ENCODE measurements at regions not wholly inside any gene's neighbourhood (a gene's known extent, or its start where the extent isn't known, plus 50 kb on each side); places are given as distances from the start of the nearest gene placed in this dataset.

- H3K27me3 ChIP-seq (replicated peaks; ENCODE audit: insufficient read depth) = no peaks in the 10 kb centered on the region
- no peak overlapping the region for H3K9ac ChIP-seq
- DNase-seq = peak; percentile 31
- TF ChIP-seq EZH2 (IDR thresholded peaks at IDR 0.05; ENCODE audit: insufficient read depth, poor library complexity, severe bottlenecking) (no peak), EZH2phosphoT487 (IDR thresholded peaks at IDR 0.05; ENCODE audit: insufficient read depth, low read depth) (no peak)
- 65 to 77% methylated on average over 4 of the region's 4 CpGs for WGBS, 2 experiments (ENCODE audit: low coverage in 1 of 2, low lambda C conversion rate in 2 of 2, missing lambda C conversion rate in 2 of 2)
- H2AFZ ChIP-seq = no peak overlapping the region
- H3K9me2 ChIP-seq (ENCODE audit: insufficient read depth) = no peaks in the 10 kb centered on the region; the same call in 1 of the 2 replicates
- H3K79me2 ChIP-seq (ENCODE audit: insufficient read depth) = no peaks in the 10 kb centered on the region
- H3K4me2 ChIP-seq (ENCODE audit: unreplicated experiment) = no peak overlapping the region
- H4K20me1 ChIP-seq (ENCODE audit: insufficient read depth) = no peaks in the 10 kb centered on the region
- H3K4me3 ChIP-seq = no peak overlapping the region
- no peaks in the 10 kb centered on the region for H3K9me3 ChIP-seq (ENCODE audit: low read depth)
- H3F3A ChIP-seq (ENCODE audit: insufficient read depth) = no peaks in the 10 kb centered on the region
- in situ Hi-C loops (cut with MboI) = no loop called here
- no peaks in the 10 kb centered on the region for H3K36me3 ChIP-seq (ENCODE audit: low read depth)
- no peak overlapping the region for H3K27ac ChIP-seq
- no peaks in the 10 kb centered on the region for H3K4me1 ChIP-seq (ENCODE audit: insufficient read depth)
Observed at GRCh38 chr11:121716060-121716459, 263.3 kb upstream of the SORL1-AS1 start.

GRCh38 chr11:121715405-121715804, 262.6 kb upstream of the SORL1-AS1 start:
- 42 to 49% methylated on average over 4 of the region's 4 CpGs for WGBS, 2 experiments (ENCODE audit: low coverage in 1 of 2, low lambda C conversion rate in 2 of 2, missing lambda C conversion rate in 2 of 2)
- H3K4me1 ChIP-seq (ENCODE audit: insufficient read depth) = no peaks in the 10 kb centered on the region
- DNase-seq = no peak
- H3K4me2 ChIP-seq (ENCODE audit: unreplicated experiment) = no peak overlapping the region
- H3K9me3 ChIP-seq (ENCODE audit: low read depth) = no peaks in the 10 kb centered on the region
- H3K27ac ChIP-seq = no peak overlapping the region
- H3K9ac ChIP-seq = no peak overlapping the region
- no peak overlapping the region for H3K4me3 ChIP-seq
- no peak overlapping the region for H2AFZ ChIP-seq
- no peaks in the 10 kb centered on the region for H4K20me1 ChIP-seq (ENCODE audit: insufficient read depth)
- no peaks in the 10 kb centered on the region for H3F3A ChIP-seq (ENCODE audit: insufficient read depth)
- H3K36me3 ChIP-seq (ENCODE audit: low read depth) = no peaks in the 10 kb centered on the region
- H3K9me2 ChIP-seq (ENCODE audit: insufficient read depth) = no peaks in the 10 kb centered on the region; the same call in 1 of the 2 replicates
- no peak for TF ChIP-seq EZH2 (IDR thresholded peaks at IDR 0.05; ENCODE audit: insufficient read depth, poor library complexity, severe bottlenecking)
- TF ChIP-seq EZH2phosphoT487 (IDR thresholded peaks at IDR 0.05; ENCODE audit: insufficient read depth, low read depth) = no peak
- in situ Hi-C loops (cut with MboI) = no loop called here
- no peaks in the 10 kb centered on the region for H3K27me3 ChIP-seq (replicated peaks; ENCODE audit: insufficient read depth)
- H3K79me2 ChIP-seq (ENCODE audit: insufficient read depth) = no peaks in the 10 kb centered on the region

GRCh38 chr11:121714351-121714750, 261.6 kb upstream of the SORL1-AS1 start:
- in situ Hi-C loops (cut with MboI) = no loop called here
- Histone ChIP-seq H3K36me3 (ENCODE audit: low read depth) (no peaks in the 10 kb centered on the region), H3K9me3 (ENCODE audit: low read depth) (no peaks in the 10 kb centered on the region), H3K4me2 (ENCODE audit: unreplicated experiment) (no peak overlapping the region), H3K4me3 (no peak overlapping the region), H2AFZ (no peak overlapping the region), H3K27ac (no peak overlapping the region), H3F3A (ENCODE audit: insufficient read depth) (no peaks in the 10 kb centered on the region), H3K79me2 (ENCODE audit: insufficient read depth) (no peaks in the 10 kb centered on the region), H3K9ac (no peak overlapping the region), H3K4me1 (ENCODE audit: insufficient read depth) (no peaks in the 10 kb centered on the region), H3K27me3 (replicated peaks; ENCODE audit: insufficient read depth) (no peaks in the 10 kb centered on the region), H3K9me2 (ENCODE audit: insufficient read depth) (no peaks in the 10 kb centered on the region; the same call in 1 of the 2 replicates), H4K20me1 (ENCODE audit: insufficient read depth) (no peaks in the 10 kb centered on the region)
- TF ChIP-seq EZH2phosphoT487 (IDR thresholded peaks at IDR 0.05; ENCODE audit: insufficient read depth, low read depth) (no peak), EZH2 (IDR thresholded peaks at IDR 0.05; ENCODE audit: insufficient read depth, poor library complexity, severe bottlenecking) (no peak)
- WGBS, 2 experiments (ENCODE audit: low coverage in 1 of 2, low lambda C conversion rate in 2 of 2, missing lambda C conversion rate in 2 of 2) = 72 to 74% methylated on average over 3 of the region's 3 CpGs
- DNase-seq = peak; percentile 30

GRCh38 chr11:121711939-121712338, 259.2 kb upstream of the SORL1-AS1 start:
- Histone ChIP-seq H3K27ac (no peak overlapping the region), H2AFZ (no peak overlapping the region), H3K4me2 (ENCODE audit: unreplicated experiment) (no peak overlapping the region), H3K4me3 (no peak overlapping the region), H3K9me3 (ENCODE audit: low read depth) (no peaks in the 10 kb centered on the region), H4K20me1 (ENCODE audit: insufficient read depth) (no peaks in the 10 kb centered on the region), H3K9me2 (ENCODE audit: insufficient read depth) (no peaks in the 10 kb centered on the region; the same call in 1 of the 2 replicates), H3K79me2 (ENCODE audit: insufficient read depth) (no peaks in the 10 kb centered on the region), H3K9ac (no peak overlapping the region), H3K36me3 (ENCODE audit: low read depth) (no peaks in the 10 kb centered on the region), H3K27me3 (replicated peaks; ENCODE audit: insufficient read depth) (no peaks in the 10 kb centered on the region), H3F3A (ENCODE audit: insufficient read depth) (no peaks in the 10 kb centered on the region), H3K4me1 (ENCODE audit: insufficient read depth) (no peaks in the 10 kb centered on the region)
- TF ChIP-seq EZH2phosphoT487 (IDR thresholded peaks at IDR 0.05; ENCODE audit: insufficient read depth, low read depth) (no peak), EZH2 (IDR thresholded peaks at IDR 0.05; ENCODE audit: insufficient read depth, poor library complexity, severe bottlenecking) (no peak)
- DNase-seq = peak; percentile 25
- WGBS, 2 experiments (ENCODE audit: low coverage in 1 of 2, low lambda C conversion rate in 2 of 2, missing lambda C conversion rate in 2 of 2) = 51 to 52% methylated on average over 1 of the region's 1 CpG
- in situ Hi-C loops (cut with MboI) = no loop called here

GRCh38 chr11:121711236-121711635, 258.5 kb upstream of the SORL1-AS1 start:
- no peak overlapping the region for H3K27ac ChIP-seq
- in situ Hi-C loops (cut with MboI) = no loop called here
- WGBS, 2 experiments (ENCODE audit: low coverage in 1 of 2, low lambda C conversion rate in 2 of 2, missing lambda C conversion rate in 2 of 2) = 92 to 98% methylated on average over 2 of the region's 2 CpGs

More at GRCh38 chr11:121711236-121711635, 258.5 kb upstream of the SORL1-AS1 start:
- Histone ChIP-seq H3K9me3 (ENCODE audit: low read depth) (no peaks in the 10 kb centered on the region), H3K36me3 (ENCODE audit: low read depth) (no peaks in the 10 kb centered on the region), H2AFZ (no peak overlapping the region), H3K4me1 (ENCODE audit: insufficient read depth) (no peaks in the 10 kb centered on the region), H3K4me2 (ENCODE audit: unreplicated experiment) (no peak overlapping the region), H3F3A (ENCODE audit: insufficient read depth) (no peaks in the 10 kb centered on the region), H3K27me3 (replicated peaks; ENCODE audit: insufficient read depth) (no peaks in the 10 kb centered on the region), H3K9me2 (ENCODE audit: insufficient read depth) (no peaks in the 10 kb centered on the region; the same call in 1 of the 2 replicates), H3K4me3 (no peak overlapping the region), H3K79me2 (ENCODE audit: insufficient read depth) (no peaks in the 10 kb centered on the region), H3K9ac (no peak overlapping the region), H4K20me1 (ENCODE audit: insufficient read depth) (no peaks in the 10 kb centered on the region)
- TF ChIP-seq EZH2 (IDR thresholded peaks at IDR 0.05; ENCODE audit: insufficient read depth, poor library complexity, severe bottlenecking) (no peak), EZH2phosphoT487 (IDR thresholded peaks at IDR 0.05; ENCODE audit: insufficient read depth, low read depth) (no peak)
- DNase-seq = no peak

Measured in GM23248 (cell line).